A549 (cell line): ENCODE measurements at regions not wholly inside any gene's neighbourhood (a gene's known extent, or its start where the extent isn't known, plus 50 kb on each side); places are given as distances from the start of the nearest gene placed in this dataset.

ENCODE experiments used
- BHLHE40 ChIP-seq: IDR thresholded peaks from 2 replicates; pipeline ENCODE4 v1.6.1; 2012; ENCODE audit warnings: low read depth, low read length, inconsistent platforms
- CBX8 ChIP-seq: fragments of 200-600 bp; sonication (generic); IDR thresholded peaks from 2 replicates; pipeline ENCODE4 v1.6.1; 2016
- CHD2 ChIP-seq: fragments of 150-350 bp; IDR thresholded peaks from 2 replicates; pipeline ENCODE4 v1.6.1; 2014; ENCODE audit warnings: low read length; ENCODE audit not compliant: partially characterized antibody
- EP300 ChIP-seq, 2 experiments: fragments of >200 bp; sonication (Bioruptor Twin); formaldehyde crosslinking; IDR thresholded peaks; 2 replicates in 1 of 2; 3 replicates in 1 of 2; pipeline ENCODE4 v1.6.1; 2016 to 2017
- KDM5A ChIP-seq: fragments of 200-600 bp; sonication (generic); IDR thresholded peaks from 2 replicates; pipeline ENCODE4 v1.6.1; 2016; ENCODE audit warnings: antibody characterized with exemption, mild to moderate bottlenecking
- MAFK ChIP-seq: fragments of 450-650 bp; IDR thresholded peaks from 2 replicates; pipeline ENCODE4 v1.6.1; 2014; ENCODE audit not compliant: partially characterized antibody
- MAZ ChIP-seq: fragments of 150-350 bp; IDR thresholded peaks from 2 replicates; pipeline ENCODE4 v1.6.1; 2014; ENCODE audit warnings: antibody characterized with exemption, low read depth, low read length, borderline replicate concordance
- POLR2A ChIP-seq: IDR thresholded peaks from 2 replicates; pipeline ENCODE4 v1.6.1; 2012; ENCODE audit warnings: mild to moderate bottlenecking, low read length
- RNF2 ChIP-seq: fragments of 200-600 bp; sonication (generic); IDR thresholded peaks from 2 replicates; pipeline ENCODE4 v1.6.1; 2016; ENCODE audit warnings: low read depth, mild to moderate bottlenecking, antibody characterized with exemption, moderate library complexity, borderline replicate concordance
- SMC3 ChIP-seq: fragments of >200 bp; sonication (Bioruptor Twin); formaldehyde crosslinking; IDR thresholded peaks from 3 replicates; pipeline ENCODE4 v1.6.1; 2018; ENCODE audit warnings: inconsistent platforms
- TF ChIP-seq, protein P1 (sequence below): fragments of >200 bp; sonication (Bioruptor Twin); formaldehyde crosslinking; IDR thresholded peaks from 3 replicates; pipeline ENCODE4 v1.5.1; 2016
- TF ChIP-seq, protein P2 (sequence below): IDR thresholded peaks from 2 replicates; pipeline ENCODE4 v1.6.1; 2012
- TF ChIP-seq, protein P3 (sequence below): fragments of 200-600 bp; sonication (generic); IDR thresholded peaks from 2 replicates; pipeline ENCODE4 v1.6.1; 2016; ENCODE audit warnings: antibody characterized with exemption, mild to moderate bottlenecking, moderate library complexity

DNA sequence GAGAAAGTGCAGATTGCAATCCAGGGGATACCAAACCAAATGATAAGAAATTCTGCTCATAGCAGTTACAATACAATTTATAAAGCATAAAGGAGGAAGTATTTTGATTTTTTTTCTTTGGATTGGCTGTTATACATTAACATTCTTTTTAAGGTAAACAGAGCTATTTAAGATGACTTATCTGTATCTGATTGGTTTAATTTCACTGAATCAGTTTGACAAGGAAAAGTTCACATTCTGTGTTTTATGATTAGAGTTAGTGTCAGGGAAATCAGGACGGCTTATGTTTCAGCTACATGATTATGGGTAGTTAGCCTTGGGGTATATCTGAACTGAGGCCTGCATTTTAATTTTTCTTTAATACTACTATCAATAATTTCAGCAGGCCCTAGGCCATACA lies 360.9 kb downstream of the ARL6IP6 start:
- TF ChIP-seq, protein P1, sequence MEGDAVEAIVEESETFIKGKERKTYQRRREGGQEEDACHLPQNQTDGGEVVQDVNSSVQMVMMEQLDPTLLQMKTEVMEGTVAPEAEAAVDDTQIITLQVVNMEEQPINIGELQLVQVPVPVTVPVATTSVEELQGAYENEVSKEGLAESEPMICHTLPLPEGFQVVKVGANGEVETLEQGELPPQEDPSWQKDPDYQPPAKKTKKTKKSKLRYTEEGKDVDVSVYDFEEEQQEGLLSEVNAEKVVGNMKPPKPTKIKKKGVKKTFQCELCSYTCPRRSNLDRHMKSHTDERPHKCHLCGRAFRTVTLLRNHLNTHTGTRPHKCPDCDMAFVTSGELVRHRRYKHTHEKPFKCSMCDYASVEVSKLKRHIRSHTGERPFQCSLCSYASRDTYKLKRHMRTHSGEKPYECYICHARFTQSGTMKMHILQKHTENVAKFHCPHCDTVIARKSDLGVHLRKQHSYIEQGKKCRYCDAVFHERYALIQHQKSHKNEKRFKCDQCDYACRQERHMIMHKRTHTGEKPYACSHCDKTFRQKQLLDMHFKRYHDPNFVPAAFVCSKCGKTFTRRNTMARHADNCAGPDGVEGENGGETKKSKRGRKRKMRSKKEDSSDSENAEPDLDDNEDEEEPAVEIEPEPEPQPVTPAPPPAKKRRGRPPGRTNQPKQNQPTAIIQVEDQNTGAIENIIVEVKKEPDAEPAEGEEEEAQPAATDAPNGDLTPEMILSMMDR, result no peak
- TF ChIP-seq, protein P2, sequence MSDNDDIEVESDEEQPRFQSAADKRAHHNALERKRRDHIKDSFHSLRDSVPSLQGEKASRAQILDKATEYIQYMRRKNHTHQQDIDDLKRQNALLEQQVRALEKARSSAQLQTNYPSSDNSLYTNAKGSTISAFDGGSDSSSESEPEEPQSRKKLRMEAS, result no peak
- TF ChIP-seq POLR2A, result no peak
- no peak for TF ChIP-seq CHD2
- TF ChIP-seq BHLHE40, result no peak
- no peak for TF ChIP-seq KDM5A
- TF ChIP-seq SMC3, result no peak
- TF ChIP-seq MAZ, result no peak
- TF ChIP-seq EP300 (IDR thresholded peaks at IDR 0.05), result no peak
- TF ChIP-seq, protein P3, sequence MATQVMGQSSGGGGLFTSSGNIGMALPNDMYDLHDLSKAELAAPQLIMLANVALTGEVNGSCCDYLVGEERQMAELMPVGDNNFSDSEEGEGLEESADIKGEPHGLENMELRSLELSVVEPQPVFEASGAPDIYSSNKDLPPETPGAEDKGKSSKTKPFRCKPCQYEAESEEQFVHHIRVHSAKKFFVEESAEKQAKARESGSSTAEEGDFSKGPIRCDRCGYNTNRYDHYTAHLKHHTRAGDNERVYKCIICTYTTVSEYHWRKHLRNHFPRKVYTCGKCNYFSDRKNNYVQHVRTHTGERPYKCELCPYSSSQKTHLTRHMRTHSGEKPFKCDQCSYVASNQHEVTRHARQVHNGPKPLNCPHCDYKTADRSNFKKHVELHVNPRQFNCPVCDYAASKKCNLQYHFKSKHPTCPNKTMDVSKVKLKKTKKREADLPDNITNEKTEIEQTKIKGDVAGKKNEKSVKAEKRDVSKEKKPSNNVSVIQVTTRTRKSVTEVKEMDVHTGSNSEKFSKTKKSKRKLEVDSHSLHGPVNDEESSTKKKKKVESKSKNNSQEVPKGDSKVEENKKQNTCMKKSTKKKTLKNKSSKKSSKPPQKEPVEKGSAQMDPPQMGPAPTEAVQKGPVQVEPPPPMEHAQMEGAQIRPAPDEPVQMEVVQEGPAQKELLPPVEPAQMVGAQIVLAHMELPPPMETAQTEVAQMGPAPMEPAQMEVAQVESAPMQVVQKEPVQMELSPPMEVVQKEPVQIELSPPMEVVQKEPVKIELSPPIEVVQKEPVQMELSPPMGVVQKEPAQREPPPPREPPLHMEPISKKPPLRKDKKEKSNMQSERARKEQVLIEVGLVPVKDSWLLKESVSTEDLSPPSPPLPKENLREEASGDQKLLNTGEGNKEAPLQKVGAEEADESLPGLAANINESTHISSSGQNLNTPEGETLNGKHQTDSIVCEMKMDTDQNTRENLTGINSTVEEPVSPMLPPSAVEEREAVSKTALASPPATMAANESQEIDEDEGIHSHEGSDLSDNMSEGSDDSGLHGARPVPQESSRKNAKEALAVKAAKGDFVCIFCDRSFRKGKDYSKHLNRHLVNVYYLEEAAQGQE, result no peak
- no peak for TF ChIP-seq CBX8
- no peak for TF ChIP-seq MAFK
- TF ChIP-seq RNF2, result no peak
